HepG2 (cell line): ENCODE measurements at regions not wholly inside any gene's neighbourhood (a gene's known extent, or its start where the extent isn't known, plus 50 kb on each side); places are given as distances from the start of the nearest gene placed in this dataset.

Experiments used
- AHDC1 ChIP-seq: sonication (generic); formaldehyde crosslinking; IDR thresholded peaks from 2 replicates; pipeline ENCODE4 v1.5.1; 2020; ENCODE audit warnings: mild to moderate bottlenecking, missing genetic modification reagents, borderline replicate concordance
- CENPT ChIP-seq: sonication (generic); formaldehyde crosslinking; IDR thresholded peaks from 2 replicates; pipeline ENCODE4 v1.8.0; 2022; ENCODE audit warnings: low read depth, mild to moderate bottlenecking, moderate library complexity, missing genetic modification reagents
- EEA1 ChIP-seq: sonication (generic); formaldehyde crosslinking; IDR thresholded peaks from 2 replicates; pipeline ENCODE4 v1.5.1; 2020; ENCODE audit warnings: mild to moderate bottlenecking, missing genetic modification reagents, borderline replicate concordance
- FOXO4 ChIP-seq: sonication (generic); formaldehyde crosslinking; conservative IDR thresholded peaks from 2 replicates; pipeline ENCODE4 v1.8.1; 2023; ENCODE audit warnings: missing genetic modification reagents
- GLMP ChIP-seq: sonication (generic); formaldehyde crosslinking; IDR thresholded peaks from 2 replicates; pipeline ENCODE4 v1.9.0; 2021; ENCODE audit warnings: missing genetic modification reagents, mild to moderate bottlenecking, borderline replicate concordance
- HDAC1 ChIP-seq: sonication (generic); formaldehyde crosslinking; IDR thresholded peaks from 2 replicates; pipeline ENCODE4 v1.5.1; 2020; ENCODE audit warnings: mild to moderate bottlenecking, missing genetic modification reagents
- MTF2 ChIP-seq: sonication (generic); formaldehyde crosslinking; IDR thresholded peaks from 2 replicates; pipeline ENCODE4 v1.5.0; 2020; ENCODE audit warnings: missing genetic modification reagents, borderline replicate concordance
- SOX13 ChIP-seq, 3 experiments: fragments of 450-650 bp in 1 of 3; sonication (generic) in 1 of 3; formaldehyde crosslinking in 1 of 3; IDR thresholded peaks in 2 of 3; conservative IDR thresholded peaks in 1 of 3; 2 replicates each; pipeline versions ENCODE4 v1.5.0 to v1.6.1; 2016 to 2020; ENCODE audit warnings: antibody characterized with exemption in 1 of 3, mild to moderate bottlenecking in 1 of 3, missing compliant biosample characterization in 1 of 3, missing genetic modification reagents in 1 of 3, moderate library complexity in 1 of 3
- TGIF2 ChIP-seq: IDR thresholded peaks from 2 replicates; pipeline ENCODE4 v1.6.1; 2016; ENCODE audit warnings: control low read depth, missing compliant biosample characterization
- UBTF ChIP-seq: sonication (generic); formaldehyde crosslinking; IDR thresholded peaks from 2 replicates; pipeline ENCODE4 v1.4.0; 2020; ENCODE audit warnings: mild to moderate bottlenecking, missing genetic modification reagents
- ZFP36L1 ChIP-seq: sonication (generic); formaldehyde crosslinking; IDR thresholded peaks from 2 replicates; pipeline ENCODE4 v1.8.0; 2022; ENCODE audit warnings: mild to moderate bottlenecking, missing genetic modification reagents, moderate library complexity
- ZNF121 ChIP-seq: sonication (generic); formaldehyde crosslinking; IDR thresholded peaks from 2 replicates; pipeline ENCODE4 v1.5.0; 2020; ENCODE audit warnings: mild to moderate bottlenecking, missing genetic modification reagents
- ZNF180 ChIP-seq: sonication (generic); formaldehyde crosslinking; IDR thresholded peaks from 2 replicates; pipeline ENCODE4 v1.4.0; 2020; ENCODE audit warnings: low read depth, missing genetic modification reagents, borderline replicate concordance
- ZNF562 ChIP-seq: sonication (generic); formaldehyde crosslinking; IDR thresholded peaks from 2 replicates; pipeline ENCODE4 v1.8.0; 2022; ENCODE audit warnings: missing genetic modification reagents, borderline replicate concordance
- ZNF670 ChIP-seq: sonication (generic); formaldehyde crosslinking; IDR thresholded peaks from 2 replicates; pipeline ENCODE4 v1.8.0; 2022; ENCODE audit warnings: mild to moderate bottlenecking, missing genetic modification reagents, borderline replicate concordance
- ZNF724P ChIP-seq: sonication (generic); formaldehyde crosslinking; IDR thresholded peaks from 2 replicates; pipeline ENCODE4 v1.8.0; 2022; ENCODE audit warnings: missing genetic modification reagents, borderline replicate concordance

GRCh38 chr1:39116860-39117728 lies 87.4 kb upstream of the MACF1 start (continued):
- TF ChIP-seq AHDC1, result peak; percentile 70; the same call in 1 of the 2 replicates
- TF ChIP-seq UBTF (CRISPR knock-in tag), result no peak
- no peak for TF ChIP-seq TGIF2
- no peak for TF ChIP-seq ZFP36L1 (CRISPR knock-in tag)
- no peak for TF ChIP-seq GLMP (CRISPR knock-in tag)
- no peak for TF ChIP-seq FOXO4 (CRISPR knock-in tag)
- TF ChIP-seq ZNF121, result no peak
- TF ChIP-seq EEA1 (CRISPR knock-in tag), result no peak
- TF ChIP-seq ZNF724P, result no peak
- TF ChIP-seq ZNF180 (CRISPR knock-in tag), result no peak
- TF ChIP-seq SOX13 (IDR thresholded peaks at IDR 0.05), result no peak
- TF ChIP-seq SOX13 (CRISPR knock-in tag; conservative IDR thresholded peaks at IDR 0.05 in 1 of 2, IDR thresholded peaks at IDR 0.05 in 1 of 2), result peak in 1 of 2 experiments; percentile 34; a peak in 1 of 4 replicates
- 0 out of 2 replicates have a peak, but pooled peaks have one; percentile 27 for TF ChIP-seq ZNF670 (CRISPR knock-in tag)
- no peak for TF ChIP-seq ZNF562 (CRISPR knock-in tag)
- no peak for TF ChIP-seq MTF2
- TF ChIP-seq HDAC1, result no peak; the same call in 1 of the 2 replicates
- TF ChIP-seq CENPT (CRISPR knock-in tag), result no peak
